T-cell (primary cell): ENCODE measurements at regions not wholly inside any gene's neighbourhood (a gene's known extent, or its start where the extent isn't known, plus 50 kb on each side); places are given as distances from the start of the nearest gene placed in this dataset.

Experiments used
- ATAC-seq, 4 experiments: fragments of 200-7000 bp in 3 of 4; fragments of 150-1000 bp in 1 of 4; cut with Tn5 transposase; replicated peaks in 1 of 4; 1 replicate in 3 of 4; 2 replicates in 1 of 4; pipeline ENCODE4 v1.10.0; 2021; ENCODE audit warnings: moderate library complexity in 3 of 4, mild to moderate bottlenecking in 2 of 4, moderate number of reproducible peaks in 1 of 4
- CTCF ChIA-PET, 2 donors: fragments of 300-600 bp; sonication (Branson Sonifier 250); formaldehyde crosslinking; loops; one replicate each; lab custom pipeline; 2022; ENCODE audit warnings: antibody characterized with exemption in 2 of 2; lab: Charles Lee
- POLR2A ChIA-PET, 2 donors: fragments of 300-600 bp; sonication (Branson Sonifier 250); formaldehyde crosslinking; loops; one replicate each; lab custom pipeline; 2022; ENCODE audit warnings: antibody characterized with exemption in 2 of 2; lab: Charles Lee
- DNase-seq, 35 experiments: peaks; one replicate each; pipeline versions ENCODE4 v3.0.0 to v3.0.0-alpha.2; 2013 to 2023
- H3K27ac ChIP-seq: one replicate; pipeline ENCODE4 v1.5.1; 2013; ENCODE audit warnings: low read length
- H3K27me3 ChIP-seq, 2 experiments: replicated peaks in 1 of 2; 1 replicate in 1 of 2; 2 replicates in 1 of 2; pipeline versions ENCODE4 v1.6.1 to v1.7.0; 2013; ENCODE audit warnings: low read length in 1 of 2, mixed read lengths in 1 of 2; ENCODE audit not compliant: control insufficient read depth in 2 of 2, insufficient read depth in 2 of 2; ENCODE audit errors: extremely low read depth in 1 of 2
- H3K36me3 ChIP-seq, 2 donors: 1 replicate in 1 of 2; 2 replicates in 1 of 2; pipeline versions ENCODE4 v1.6.1 to v1.7.0; 2013; ENCODE audit warnings: low read length in 1 of 2; ENCODE audit not compliant: control insufficient read depth in 2 of 2, insufficient read depth in 1 of 2; ENCODE audit errors: extremely low read depth in 1 of 2
- H3K4me1 ChIP-seq, 2 experiments: 1 replicate in 1 of 2; 2 replicates in 1 of 2; pipeline versions ENCODE4 v1.6.1 to v1.7.0; 2013; ENCODE audit warnings: low read length in 2 of 2, mixed read lengths in 1 of 2; ENCODE audit not compliant: insufficient read depth in 2 of 2, control insufficient read depth in 1 of 2; ENCODE audit errors: extremely low read depth in 1 of 2
- H3K4me3 ChIP-seq, 2 donors: 1 replicate in 1 of 2; 2 replicates in 1 of 2; pipeline versions ENCODE4 v1.5.1 to v1.7.0; 2013; ENCODE audit warnings: mild to moderate bottlenecking in 2 of 2, low read length in 1 of 2, moderate library complexity in 1 of 2; ENCODE audit not compliant: control insufficient read depth in 1 of 2; ENCODE audit errors: extremely low read depth in 1 of 2
- H3K9me3 ChIP-seq: 2 replicates; pipeline ENCODE4 v1.7.0; 2013
- H3K27ac Mint-ChIP-seq, 2 donors: one replicate each; pipeline ENCODE4 v1.8.0; 2020 to 2021; ENCODE audit warnings: mild to moderate bottlenecking in 2 of 2, mixed read lengths in 2 of 2
- H3K27me3 Mint-ChIP-seq, 2 donors: one replicate each; pipeline ENCODE4 v1.8.0; 2021 to 2022; ENCODE audit warnings: mixed read lengths in 2 of 2
- H3K36me3 Mint-ChIP-seq: one replicate; pipeline ENCODE4 v1.8.0; 2021; ENCODE audit warnings: mixed read lengths
- H3K4me1 Mint-ChIP-seq, 3 donors: one replicate each; pipeline ENCODE4 v1.8.0; 2020 to 2022; ENCODE audit warnings: mixed read lengths in 3 of 3, mild to moderate bottlenecking in 1 of 3
- H3K4me3 Mint-ChIP-seq, 3 donors: one replicate each; pipeline ENCODE4 v1.8.0; 2020 to 2022; ENCODE audit warnings: mild to moderate bottlenecking in 3 of 3, mixed read lengths in 3 of 3, moderate library complexity in 3 of 3
- H3K9me3 Mint-ChIP-seq, 3 donors: one replicate each; pipeline ENCODE4 v1.8.0; 2020 to 2022; ENCODE audit warnings: mixed read lengths in 3 of 3
- WGBS: methylation state at CpG from one replicate; pipeline ENCODE4 v1.1.5; 2013; ENCODE audit warnings: missing lambda C conversion rate; ENCODE audit not compliant: insufficient coverage; 5-methylcytosine and 5-hydroxymethylcytosine counted together

DNA sequence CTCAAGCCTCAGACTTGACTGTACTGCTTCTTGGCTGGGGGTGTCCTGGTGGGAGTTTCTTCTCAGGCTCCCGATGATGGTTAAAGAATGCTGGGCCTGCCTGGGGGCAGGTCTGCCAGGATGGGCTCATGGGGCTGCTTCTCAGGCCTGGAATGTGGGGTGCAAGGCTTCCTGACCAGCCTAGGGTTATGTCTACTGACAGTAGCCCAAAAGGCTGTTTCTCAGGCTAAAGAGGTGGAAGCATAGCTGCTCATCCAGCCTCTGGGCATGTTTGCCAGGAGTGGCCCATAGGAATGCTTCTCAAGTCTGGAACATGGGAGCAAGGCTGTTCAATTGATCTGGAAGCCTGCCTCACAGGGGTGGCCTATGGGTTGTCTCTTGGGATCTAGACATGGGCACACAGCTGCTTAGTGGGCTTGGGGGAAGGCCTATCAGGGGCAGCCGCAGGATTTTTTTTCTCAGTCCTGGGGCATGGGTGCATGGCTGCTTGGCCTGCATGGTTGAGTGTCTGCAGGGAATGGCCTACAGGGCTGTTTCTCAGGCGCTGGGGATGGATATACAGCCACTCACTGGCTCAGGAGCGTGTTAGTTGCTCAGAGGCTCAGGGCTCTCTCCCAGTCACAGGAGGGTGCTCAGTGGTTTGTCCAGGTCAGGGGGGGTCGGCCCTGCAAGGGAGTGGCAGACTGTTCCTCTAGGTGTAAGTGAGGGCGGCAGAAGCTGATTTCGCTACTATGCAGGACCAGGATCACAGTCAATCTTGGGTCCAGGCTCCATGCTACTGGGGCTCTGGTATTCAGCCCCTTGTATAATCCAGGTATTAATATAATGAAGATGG, 617.3 kb upstream of the REG3G start:
- DNase-seq: no peak
- ATAC-seq: no peak
- Histone ChIP-seq H3K9me3 (no peaks in the 10 kb centered on the region), H3K27ac (no peak overlapping the region), H3K4me1 (no peaks in the 10 kb centered on the region), H3K36me3 (no peaks in the 10 kb centered on the region), H3K27me3 (no peaks in the 10 kb centered on the region), H3K4me3 (no peak overlapping the region)
- H3K4me1 Mint-ChIP-seq: no peaks in the 10 kb centered on the region
- peaks cover 5 to 25% (median 25%) of the 10 kb centered on the region in 3 donors for H3K9me3 Mint-ChIP-seq
- no peaks in the 10 kb centered on the region for H3K27me3 Mint-ChIP-seq
- ChIA-PET CTCF (no interaction called here), POLR2A (no interaction called here)
- H3K27ac Mint-ChIP-seq: no peak overlapping the region
- WGBS: 78% methylated on average over 7 of the region's 7 CpGs
- H3K4me3 Mint-ChIP-seq: no peak overlapping the region
- H3K36me3 Mint-ChIP-seq: no peaks in the 10 kb centered on the region

- Mint-ChIP-seq H3K36me3 (no peaks in the 10 kb centered on the region), H3K27ac (no peak overlapping the region), H3K9me3 (peaks cover 5 to 25% (median 25%) of the 10 kb centered on the region in 3 donors), H3K4me3 (no peak overlapping the region), H3K4me1 (no peaks in the 10 kb centered on the region), H3K27me3 (no peaks in the 10 kb centered on the region)
- Histone ChIP-seq H3K36me3 (no peaks in the 10 kb centered on the region), H3K4me1 (no peaks in the 10 kb centered on the region), H3K27ac (no peak overlapping the region), H3K9me3 (no peaks in the 10 kb centered on the region), H3K4me3 (no peak overlapping the region), H3K27me3 (no peaks in the 10 kb centered on the region)
- ChIA-PET CTCF (no interaction called here), POLR2A (no interaction called here)
- ATAC-seq: no peak
- DNase-seq: no peak
- 83% methylated on average over 2 of the region's 2 CpGs for WGBS
Observed at GRCh38 chr2:78408795-78409118, 616.7 kb upstream of the REG3G start.

GRCh38 chr2:78411303-78411702, 614.2 kb upstream of the REG3G start:
- Histone ChIP-seq H3K4me3 (no peak overlapping the region), H3K27ac (no peak overlapping the region), H3K4me1 (no peaks in the 10 kb centered on the region), H3K9me3 (no peaks in the 10 kb centered on the region), H3K36me3 (no peaks in the 10 kb centered on the region), H3K27me3 (no peaks in the 10 kb centered on the region)
- Mint-ChIP-seq H3K36me3 (no peaks in the 10 kb centered on the region), H3K27me3 (no peaks in the 10 kb centered on the region), H3K27ac (no peak overlapping the region), H3K4me1 (no peaks in the 10 kb centered on the region), H3K4me3 (no peak overlapping the region), H3K9me3 (peaks cover 12 to 22% (median 22%) of the 10 kb centered on the region in 3 donors)
- ATAC-seq (no peak), DNase-seq (no peak)
- POLR2A ChIA-PET: no interaction called here
- CTCF ChIA-PET: no interaction called here

GRCh38 chr2:78416625-78417300, 608.7 kb upstream of the REG3G start:
- no peaks in the 10 kb centered on the region for H3K4me1 Mint-ChIP-seq
- DNase-seq: no peak
- no peaks in the 10 kb centered on the region for H3K27me3 Mint-ChIP-seq
- H3K36me3 Mint-ChIP-seq: no peaks in the 10 kb centered on the region
- no peaks in the 10 kb centered on the region for H3K36me3 ChIP-seq
- no peak overlapping the region for H3K27ac ChIP-seq
- no peak overlapping the region for H3K4me3 Mint-ChIP-seq
- no peaks in the 10 kb centered on the region for H3K27me3 ChIP-seq
- WGBS: no CpG with 5 or more reads among the region's 2 CpGs
- ATAC-seq: no peak
- H3K9me3 Mint-ChIP-seq: peaks cover 12 to 36% (median 16%) of the 10 kb centered on the region in 3 donors
- H3K4me3 ChIP-seq: no peak overlapping the region
- no peaks in the 10 kb centered on the region for H3K4me1 ChIP-seq
- POLR2A ChIA-PET: no interaction called here
- no peak overlapping the region for H3K27ac Mint-ChIP-seq
- CTCF ChIA-PET: no interaction called here
- H3K9me3 ChIP-seq: no peaks in the 10 kb centered on the region

GRCh38 chr2:78417355-78417754, 608.1 kb upstream of the REG3G start:
- Mint-ChIP-seq H3K4me1 (no peaks in the 10 kb centered on the region), H3K4me3 (no peak overlapping the region), H3K36me3 (no peaks in the 10 kb centered on the region), H3K27ac (no peak overlapping the region), H3K27me3 (no peaks in the 10 kb centered on the region), H3K9me3 (peaks cover 13 to 39% (median 18%) of the 10 kb centered on the region in 3 donors)
- H3K9me3 ChIP-seq: no peaks in the 10 kb centered on the region
- no CpG with 5 or more reads among the region's 2 CpGs for WGBS
- DNase-seq: no peak
- H3K36me3 ChIP-seq: no peaks in the 10 kb centered on the region
- ATAC-seq: no peak
- ChIA-PET CTCF (no interaction called here), POLR2A (no interaction called here)
- H3K27me3 ChIP-seq: no peaks in the 10 kb centered on the region
- no peaks in the 10 kb centered on the region for H3K4me1 ChIP-seq
- H3K27ac ChIP-seq: no peak overlapping the region
- H3K4me3 ChIP-seq: no peak overlapping the region

DNA sequence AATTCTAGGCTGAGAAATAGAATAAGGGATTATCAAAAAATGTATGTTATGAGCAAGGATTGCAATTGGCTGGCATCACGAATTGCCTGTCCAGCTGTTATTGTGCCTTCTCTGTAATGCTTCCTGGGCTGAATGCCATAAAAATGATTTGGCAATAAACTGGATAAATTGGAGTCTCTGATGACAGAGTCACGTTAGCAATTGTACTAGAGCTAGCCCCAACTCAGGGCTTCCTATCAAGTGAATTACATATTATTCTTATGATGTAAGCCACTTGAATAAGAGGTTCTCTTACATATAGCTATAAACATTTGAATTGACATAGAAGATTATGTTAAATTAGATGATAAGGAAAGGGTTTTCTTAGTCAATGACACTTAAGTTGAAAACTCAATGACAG, 607.5 kb upstream of the REG3G start:
- CTCF ChIA-PET: no interaction called here
- POLR2A ChIA-PET: no interaction called here
- no peaks in the 10 kb centered on the region for H3K36me3 ChIP-seq
- Mint-ChIP-seq H3K9me3 (peaks cover 14 to 41% (median 18%) of the 10 kb centered on the region in 3 donors), H3K36me3 (no peaks in the 10 kb centered on the region), H3K27ac (no peak overlapping the region), H3K4me1 (no peaks in the 10 kb centered on the region), H3K4me3 (no peak overlapping the region), H3K27me3 (no peaks in the 10 kb centered on the region)
- H3K4me1 ChIP-seq: no peaks in the 10 kb centered on the region
- no peak overlapping the region for H3K27ac ChIP-seq
- H3K27me3 ChIP-seq: no peaks in the 10 kb centered on the region
- no peaks in the 10 kb centered on the region for H3K9me3 ChIP-seq
- ATAC-seq (no peak), DNase-seq (no peak)
- H3K4me3 ChIP-seq: no peak overlapping the region
- 40% methylated on average over 1 of the region's 2 CpGs for WGBS
